Esophagus squamous epithelium (tissue), 5 donors: ENCODE measurements at regions not wholly inside any gene's neighbourhood (a gene's known extent, or its start where the extent isn't known, plus 50 kb on each side); places are given as distances from the start of the nearest gene placed in this dataset.

ENCODE experiments used
- DNase-seq: peaks from one replicate; lab custom pipeline; 2025; lab: John Stamatoyannopoulos, UW
- H3K27ac ChIP-seq, 4 donors: fragments of 200-600 bp; sonication (generic); one replicate each; pipeline ENCODE4 v1.5.1; 2016 to 2019; ENCODE audit warnings: mild to moderate bottlenecking in 1 of 4
- H3K27me3 ChIP-seq, 4 donors: fragments of 200-600 bp; sonication (generic); 1 replicate in 3 of 4; 2 replicates in 1 of 4; pipeline versions ENCODE4 v1.5.1 to v1.6.0; 2017 to 2021; ENCODE audit warnings: antibody characterized with exemption in 1 of 4
- H3K36me3 ChIP-seq, 3 donors: fragments of 200-600 bp; sonication (generic); one replicate each; pipeline ENCODE4 v1.5.1; 2016 to 2019
- H3K4me1 ChIP-seq, 3 donors: fragments of 200-600 bp; sonication (generic); one replicate each; pipeline ENCODE4 v1.5.1; 2017 to 2019
- H3K4me3 ChIP-seq, 4 donors: fragments of 200-600 bp; sonication (generic); 1 replicate in 3 of 4; 2 replicates in 1 of 4; pipeline ENCODE4 v1.5.1; 2016 to 2019; ENCODE audit warnings: mild to moderate bottlenecking in 2 of 4, moderate library complexity in 1 of 4
- H3K9me3 ChIP-seq, 3 donors: fragments of 200-600 bp; sonication (generic); one replicate each; pipeline ENCODE4 v1.5.1; 2016 to 2019
- POLR2A ChIP-seq, 4 donors: fragments of 450-650 bp; IDR thresholded peaks; one replicate each; pipeline ENCODE4 v1.6.1; 2017; ENCODE audit warnings: antibody characterized with exemption in 4 of 4, mild to moderate bottlenecking in 4 of 4, moderate library complexity in 3 of 4
- WGBS, 2 donors: methylation state at CpG; one replicate each; pipeline ENCODE4 v1.1.5; 2018; 5-methylcytosine and 5-hydroxymethylcytosine counted together
- intact Hi-C: fragments of 100-400 bp; cut with DNase I; formaldehyde crosslinking; loops from one replicate; pipeline ENCODE4 v1.15.0; 2022
- TF ChIP-seq, protein P1 (sequence below), 6 experiments: fragments of 450-650 bp in 4 of 6; fragments of 200-600 bp in 2 of 6; sonication (generic) in 2 of 6; IDR thresholded peaks; one replicate each; pipeline ENCODE4 v1.5.1; 2016 to 2019; ENCODE audit warnings: antibody characterized with exemption in 6 of 6, mild to moderate bottlenecking in 4 of 6, moderate library complexity in 4 of 6
- donor health status: DM: yes; HTN: yes; CAD: no.

DNA sequence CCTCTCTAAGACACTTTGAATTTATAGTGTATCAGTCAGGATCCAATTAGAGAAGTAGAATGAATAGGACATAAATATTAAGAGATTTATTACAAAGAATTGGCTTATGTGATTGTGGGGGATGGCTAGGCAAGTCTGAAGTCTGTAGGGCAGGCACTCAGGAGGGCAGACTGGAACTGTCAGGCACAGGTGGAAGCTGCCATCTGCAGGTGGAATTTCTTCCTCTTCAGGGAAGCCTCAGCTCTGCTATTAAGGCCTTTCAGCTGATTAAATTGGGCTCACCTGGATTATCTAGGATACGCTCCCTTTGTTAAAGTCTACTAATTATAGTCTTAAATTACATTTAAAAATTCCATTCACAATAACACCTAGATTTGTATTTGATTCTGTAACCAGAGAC, 92.0 kb upstream of the HAO2 start:
- WGBS, 2 donors = 73 to 100% methylated on average over 1 of the region's 1 CpG
- peaks cover 0 to 11% (median 8%) of the 10 kb centered on the region in 3 donors for H3K4me1 ChIP-seq
- H3K9me3 ChIP-seq = no peaks in the 10 kb centered on the region
- H3K36me3 ChIP-seq = no peaks in the 10 kb centered on the region
- no peak overlapping the region for H3K27ac ChIP-seq
- intact Hi-C loops = no loop called here
- no peak for DNase-seq
- H3K4me3 ChIP-seq = no peak overlapping the region
- no peak for TF ChIP-seq POLR2A (IDR thresholded peaks at IDR 0.05)
- TF ChIP-seq, protein P1, sequence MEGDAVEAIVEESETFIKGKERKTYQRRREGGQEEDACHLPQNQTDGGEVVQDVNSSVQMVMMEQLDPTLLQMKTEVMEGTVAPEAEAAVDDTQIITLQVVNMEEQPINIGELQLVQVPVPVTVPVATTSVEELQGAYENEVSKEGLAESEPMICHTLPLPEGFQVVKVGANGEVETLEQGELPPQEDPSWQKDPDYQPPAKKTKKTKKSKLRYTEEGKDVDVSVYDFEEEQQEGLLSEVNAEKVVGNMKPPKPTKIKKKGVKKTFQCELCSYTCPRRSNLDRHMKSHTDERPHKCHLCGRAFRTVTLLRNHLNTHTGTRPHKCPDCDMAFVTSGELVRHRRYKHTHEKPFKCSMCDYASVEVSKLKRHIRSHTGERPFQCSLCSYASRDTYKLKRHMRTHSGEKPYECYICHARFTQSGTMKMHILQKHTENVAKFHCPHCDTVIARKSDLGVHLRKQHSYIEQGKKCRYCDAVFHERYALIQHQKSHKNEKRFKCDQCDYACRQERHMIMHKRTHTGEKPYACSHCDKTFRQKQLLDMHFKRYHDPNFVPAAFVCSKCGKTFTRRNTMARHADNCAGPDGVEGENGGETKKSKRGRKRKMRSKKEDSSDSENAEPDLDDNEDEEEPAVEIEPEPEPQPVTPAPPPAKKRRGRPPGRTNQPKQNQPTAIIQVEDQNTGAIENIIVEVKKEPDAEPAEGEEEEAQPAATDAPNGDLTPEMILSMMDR (IDR thresholded peaks at IDR 0.05) = peak in 3 of 6 experiments; percentile 9 to 45 (median 26)
- H3K27me3 ChIP-seq = peaks cover 0 to 3% (median 0%) of the 10 kb centered on the region in 4 donors

GRCh38 chr1:119279456-119280381, 88.9 kb upstream of the HAO2 start:
- H3K27ac ChIP-seq = no peak overlapping the region
- intact Hi-C loops = no loop called here
- WGBS, 2 donors = 29 to 34% methylated on average over 7 to 8 of the region's 8 CpGs

DNA sequence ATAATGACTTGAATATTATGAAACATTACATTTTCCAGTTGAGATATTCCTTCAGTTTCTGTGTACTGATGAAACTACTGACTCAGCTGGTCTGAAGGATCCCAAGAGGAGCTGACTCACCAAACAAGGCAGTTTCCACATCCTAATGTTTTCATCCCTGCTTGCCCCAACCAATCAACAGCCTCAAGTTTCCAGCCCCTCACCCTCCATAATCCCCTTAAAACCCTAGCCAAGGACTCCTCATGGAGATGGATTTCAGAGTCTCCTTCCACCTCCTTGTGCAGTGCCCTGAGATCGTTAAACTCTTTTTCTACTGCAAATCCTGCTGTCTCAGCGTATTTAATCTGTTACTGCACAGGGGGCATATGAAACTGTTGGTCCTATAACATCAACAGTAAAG, 83.1 kb upstream of the HAO2 start:
- Histone ChIP-seq H3K27ac (no peak overlapping the region), H3K36me3 (no peaks in the 10 kb centered on the region), H3K4me1 (no peaks in the 10 kb centered on the region), H3K27me3 (no peaks in the 10 kb centered on the region), H3K4me3 (no peak overlapping the region), H3K9me3 (no peaks in the 10 kb centered on the region)
- no peak for DNase-seq
- intact Hi-C loops = loop anchor here (5.0 kb wide), 1 partner anchor 82 kb away; the partner anchor contains the start of gene HAO2
- no peak for TF ChIP-seq POLR2A (IDR thresholded peaks at IDR 0.05)
- TF ChIP-seq, protein P1 (IDR thresholded peaks at IDR 0.05) = no peak
- WGBS, 2 donors = 65 to 74% methylated on average over 2 of the region's 2 CpGs

More at GRCh38 chr1:119279456-119280381, 88.9 kb upstream of the HAO2 start:
- Histone ChIP-seq H3K36me3 (no peaks in the 10 kb centered on the region), H3K4me1 (peaks cover 0 to 11% (median 8%) of the 10 kb centered on the region in 3 donors), H3K4me3 (no peak overlapping the region), H3K27me3 (peaks cover 0 to 3% (median 0%) of the 10 kb centered on the region in 4 donors), H3K9me3 (no peaks in the 10 kb centered on the region)
- DNase-seq = no peak
- no peak for TF ChIP-seq POLR2A (IDR thresholded peaks at IDR 0.05)
- TF ChIP-seq, protein P1 (IDR thresholded peaks at IDR 0.05) = no peak

- Histone ChIP-seq H3K27ac (no peak overlapping the region), H3K27me3 (no peaks in the 10 kb centered on the region), H3K9me3 (no peaks in the 10 kb centered on the region), H3K36me3 (no peaks in the 10 kb centered on the region), H3K4me3 (no peak overlapping the region), H3K4me1 (no peaks in the 10 kb centered on the region)
- intact Hi-C loops = loop anchor here (5.0 kb wide), 1 partner anchor 81 kb away; the partner anchor contains the start of gene HAO2
- 49 to 52% methylated on average over 7 to 8 of the region's 8 CpGs for WGBS, 2 donors
- DNase-seq = no peak
- no peak for TF ChIP-seq POLR2A (IDR thresholded peaks at IDR 0.05)
- TF ChIP-seq, protein P1 (IDR thresholded peaks at IDR 0.05) = peak in 5 of 6 experiments; percentile 21 to 60 (median 33)
These were observed 81.9 kb upstream of the HAO2 start for GRCh38 chr1:119286587-119287181.

DNA sequence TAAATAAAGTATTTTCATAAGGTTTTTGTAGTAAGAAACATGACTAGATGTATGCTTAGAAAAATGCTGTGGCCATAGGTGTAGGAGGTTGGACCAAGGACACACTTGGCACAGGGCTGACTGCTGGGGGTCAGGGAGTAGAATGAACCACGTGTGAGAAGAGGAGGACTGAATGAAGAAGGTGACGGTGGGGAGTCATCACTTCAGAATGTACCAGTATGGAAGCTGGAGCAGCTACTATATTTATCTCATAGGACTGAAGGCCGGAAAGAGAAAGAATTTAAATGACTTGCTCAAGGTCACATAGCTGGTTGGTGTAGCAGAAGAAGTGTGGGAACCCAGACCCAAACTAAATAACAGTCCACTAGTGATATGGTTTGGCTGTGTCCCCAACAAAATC, 79.8 kb upstream of the HAO2 start:
- no peak for DNase-seq
- no peak for TF ChIP-seq POLR2A (IDR thresholded peaks at IDR 0.05)
- TF ChIP-seq, protein P1 (IDR thresholded peaks at IDR 0.05) = no peak
- Histone ChIP-seq H3K4me3 (no peak overlapping the region), H3K4me1 (no peaks in the 10 kb centered on the region), H3K27ac (no peak overlapping the region), H3K36me3 (no peaks in the 10 kb centered on the region), H3K27me3 (no peaks in the 10 kb centered on the region), H3K9me3 (no peaks in the 10 kb centered on the region)
- intact Hi-C loops = loop anchor here (5.0 kb wide), 1 partner anchor 79 kb away; the partner anchor contains the start of gene HAO2
- 58 to 65% methylated on average over 3 of the region's 3 CpGs for WGBS, 2 donors
